ENCODE measurements at regions not wholly inside any gene's neighbourhood (a gene's known extent, or its start where the extent isn't known, plus 50 kb on each side); places are given as distances from the start of the nearest gene placed in this dataset.

- TF ChIP-seq POLR2A (IDR thresholded peaks at IDR 0.05) (no peak), CTCF (IDR thresholded peaks at IDR 0.05) (no peak), POLR2AphosphoS5 (IDR thresholded peaks at IDR 0.05) (no peak)
These were observed 1071.6 kb downstream of the AGBL1 start for GRCh38 chr15:87151202-87151748.

Measured in breast epithelium (tissue), 3 donors.